Chondrocyte (in vitro differentiated cells): ENCODE measurements at regions not wholly inside any gene's neighbourhood (a gene's known extent, or its start where the extent isn't known, plus 50 kb on each side); places are given as distances from the start of the nearest gene placed in this dataset.

ENCODE experiments used
- DNase-seq: peaks from one replicate; pipeline ENCODE4 v3.0.0; 2021; ENCODE audit warnings: mixed read lengths, low spot score
- H3K27ac Mint-ChIP-seq: one replicate; pipeline ENCODE4 v1.8.0; 2021; ENCODE audit warnings: mild to moderate bottlenecking, moderate library complexity, mixed read lengths; ENCODE audit not compliant: unreplicated experiment
- H3K27me3 Mint-ChIP-seq: 2 replicates; pipeline ENCODE4 v1.8.0; 2021; ENCODE audit warnings: low read depth, mixed read lengths
- H3K36me3 Mint-ChIP-seq: 2 replicates; pipeline ENCODE4 v1.8.0; 2021; ENCODE audit warnings: low read depth, mixed read lengths
- H3K4me1 Mint-ChIP-seq: 2 replicates; pipeline ENCODE4 v1.8.0; 2021; ENCODE audit warnings: low read depth, mild to moderate bottlenecking, mixed read lengths
- H3K4me3 Mint-ChIP-seq: one replicate; pipeline ENCODE4 v1.8.0; 2021; ENCODE audit warnings: mild to moderate bottlenecking, moderate library complexity, mixed read lengths; ENCODE audit not compliant: unreplicated experiment
- H3K9me3 Mint-ChIP-seq: 2 replicates; pipeline ENCODE4 v1.8.0; 2021; ENCODE audit warnings: low read depth, mixed read lengths
- TF ChIP-seq, protein P1 (sequence below): fragments of 200-600 bp; sonication (generic); IDR thresholded peaks from 2 replicates; pipeline ENCODE4 v1.5.0; 2021; ENCODE audit warnings: antibody characterized with exemption, mild to moderate bottlenecking, moderate library complexity

DNA sequence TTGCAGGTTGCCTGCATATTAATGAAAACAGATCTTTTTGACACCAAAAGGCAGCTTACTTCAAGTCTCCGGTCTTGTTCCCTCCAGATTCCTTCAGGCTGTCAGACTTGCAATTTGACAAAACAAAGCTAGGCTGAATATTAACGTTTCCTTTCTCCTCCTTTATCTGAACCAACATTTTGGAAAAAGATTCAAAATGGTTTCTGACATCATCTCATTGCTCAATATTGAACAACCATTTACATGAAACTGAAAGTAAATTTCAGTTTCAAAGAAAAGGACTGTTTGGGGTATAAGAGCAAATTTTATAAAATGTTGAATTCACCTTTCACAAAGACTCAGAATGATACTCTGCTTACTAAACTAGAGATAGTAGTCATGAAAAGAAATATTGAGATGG lies 521.8 kb downstream of the KCNJ2 start:
- no peak overlapping the region for H3K27ac Mint-ChIP-seq
- H3K4me3 Mint-ChIP-seq: no peak overlapping the region
- no peaks in the 10 kb centered on the region for H3K4me1 Mint-ChIP-seq
- no peak for DNase-seq
- H3K36me3 Mint-ChIP-seq: no peaks in the 10 kb centered on the region
- TF ChIP-seq, protein P1, sequence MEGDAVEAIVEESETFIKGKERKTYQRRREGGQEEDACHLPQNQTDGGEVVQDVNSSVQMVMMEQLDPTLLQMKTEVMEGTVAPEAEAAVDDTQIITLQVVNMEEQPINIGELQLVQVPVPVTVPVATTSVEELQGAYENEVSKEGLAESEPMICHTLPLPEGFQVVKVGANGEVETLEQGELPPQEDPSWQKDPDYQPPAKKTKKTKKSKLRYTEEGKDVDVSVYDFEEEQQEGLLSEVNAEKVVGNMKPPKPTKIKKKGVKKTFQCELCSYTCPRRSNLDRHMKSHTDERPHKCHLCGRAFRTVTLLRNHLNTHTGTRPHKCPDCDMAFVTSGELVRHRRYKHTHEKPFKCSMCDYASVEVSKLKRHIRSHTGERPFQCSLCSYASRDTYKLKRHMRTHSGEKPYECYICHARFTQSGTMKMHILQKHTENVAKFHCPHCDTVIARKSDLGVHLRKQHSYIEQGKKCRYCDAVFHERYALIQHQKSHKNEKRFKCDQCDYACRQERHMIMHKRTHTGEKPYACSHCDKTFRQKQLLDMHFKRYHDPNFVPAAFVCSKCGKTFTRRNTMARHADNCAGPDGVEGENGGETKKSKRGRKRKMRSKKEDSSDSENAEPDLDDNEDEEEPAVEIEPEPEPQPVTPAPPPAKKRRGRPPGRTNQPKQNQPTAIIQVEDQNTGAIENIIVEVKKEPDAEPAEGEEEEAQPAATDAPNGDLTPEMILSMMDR: no peak
- peaks cover 7% of the 10 kb centered on the region for H3K9me3 Mint-ChIP-seq
- no peaks in the 10 kb centered on the region for H3K27me3 Mint-ChIP-seq

DNA sequence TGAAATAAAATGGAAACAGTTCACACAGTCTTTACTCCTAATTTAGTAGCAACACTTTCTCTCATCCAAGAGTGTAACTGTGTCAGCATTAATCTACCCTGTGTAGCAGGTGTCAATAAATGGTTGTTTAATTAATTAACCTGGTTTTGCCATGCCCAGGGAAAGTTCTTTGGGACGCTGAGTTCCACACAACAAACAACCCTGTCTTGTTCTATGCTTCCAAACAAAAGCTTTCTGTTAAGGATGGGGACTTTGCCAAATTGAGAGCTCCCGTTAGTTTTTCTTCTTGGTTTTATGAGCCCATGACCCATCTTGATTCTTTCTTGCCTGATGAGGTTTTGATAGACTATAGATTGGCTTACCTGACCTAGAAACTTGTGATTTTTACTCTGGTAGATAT lies 530.1 kb downstream of the KCNJ2 start:
- H3K27ac Mint-ChIP-seq: no peak overlapping the region
- no peak overlapping the region for H3K4me3 Mint-ChIP-seq
- TF ChIP-seq, protein P1: no peak
- H3K36me3 Mint-ChIP-seq: no peaks in the 10 kb centered on the region
- H3K9me3 Mint-ChIP-seq: peaks cover 3% of the 10 kb centered on the region
- peaks cover 19% of the 10 kb centered on the region for H3K4me1 Mint-ChIP-seq
- no peaks in the 10 kb centered on the region for H3K27me3 Mint-ChIP-seq
- DNase-seq: no peak

DNA sequence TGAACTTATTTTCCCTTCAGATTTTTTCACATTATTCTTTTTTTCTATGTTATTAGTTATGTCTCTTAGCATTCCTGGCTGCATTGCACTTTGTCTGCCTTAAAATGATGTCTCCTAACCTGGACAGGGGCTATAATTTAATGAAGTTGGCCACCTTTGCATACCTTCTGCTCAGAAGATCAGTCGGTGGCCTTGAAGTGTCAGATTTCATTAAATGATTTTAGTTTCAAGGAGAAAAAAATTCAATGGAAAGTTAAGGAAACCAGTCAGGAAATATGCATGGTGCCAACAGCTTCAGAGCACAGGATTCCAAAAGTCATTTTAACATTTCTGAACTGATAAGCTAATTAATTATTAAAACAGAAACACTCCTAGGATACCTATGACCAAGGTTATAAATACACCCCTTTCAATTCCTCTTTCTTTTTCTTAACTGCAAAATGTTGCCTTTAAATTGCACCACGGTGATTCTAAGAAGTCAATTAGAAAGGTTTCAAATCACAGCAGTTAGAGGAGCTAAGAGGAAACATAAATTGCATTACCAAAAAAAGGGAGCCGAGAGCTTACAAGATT lies 533.4 kb downstream of the KCNJ2 start:
- Mint-ChIP-seq H3K4me3 (no peak overlapping the region), H3K9me3 (no peaks in the 10 kb centered on the region), H3K36me3 (no peaks in the 10 kb centered on the region), H3K27ac (no peak overlapping the region), H3K27me3 (peaks cover 7% of the 10 kb centered on the region), H3K4me1 (peaks cover 11% of the 10 kb centered on the region)
- no peak for DNase-seq
- TF ChIP-seq, protein P1: no peak

DNA sequence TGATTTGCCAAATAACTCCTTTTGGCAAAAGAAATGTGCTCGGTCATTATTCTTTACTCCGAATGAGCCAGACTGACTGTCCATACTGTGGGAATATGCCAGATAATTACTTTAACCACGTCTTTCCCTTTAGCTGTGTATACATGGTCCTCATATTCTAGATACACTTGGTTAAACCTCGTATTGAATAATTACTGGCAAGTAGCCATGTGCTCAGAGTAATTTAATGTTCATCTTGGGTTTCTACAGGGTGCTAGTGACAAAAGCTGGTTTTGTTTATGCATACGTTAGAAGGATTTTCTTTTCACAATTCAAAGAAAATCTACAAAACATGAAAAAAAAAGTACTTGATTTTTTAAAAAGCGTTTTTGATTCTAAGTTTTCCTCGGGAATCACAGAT lies 540.3 kb downstream of the KCNJ2 start:
- H3K27ac Mint-ChIP-seq: no peak overlapping the region
- no peaks in the 10 kb centered on the region for H3K36me3 Mint-ChIP-seq
- H3K4me1 Mint-ChIP-seq: no peaks in the 10 kb centered on the region
- TF ChIP-seq, protein P1: no peak
- no peaks in the 10 kb centered on the region for H3K9me3 Mint-ChIP-seq
- no peak overlapping the region for H3K4me3 Mint-ChIP-seq
- no peak for DNase-seq
- peaks cover 7% of the 10 kb centered on the region for H3K27me3 Mint-ChIP-seq

DNA sequence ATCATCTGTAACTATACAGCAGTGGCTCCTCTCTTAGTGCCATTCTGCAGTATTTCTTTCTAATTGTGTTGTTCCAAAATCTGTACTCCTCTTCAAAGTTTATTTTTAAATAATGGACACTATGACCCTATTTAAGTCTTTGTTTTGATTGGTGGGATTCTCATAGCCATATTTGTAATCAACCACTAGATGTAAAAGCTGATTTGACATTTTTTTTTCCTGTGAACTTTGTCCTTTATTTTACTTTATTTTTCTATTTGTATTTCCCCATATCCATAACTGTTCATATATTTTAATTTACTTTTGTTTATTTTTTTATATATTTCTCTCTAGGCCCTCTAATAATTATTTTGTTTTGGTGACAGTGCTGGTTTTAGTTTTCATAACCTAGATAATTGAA lies 544.4 kb downstream of the KCNJ2 start:
- Mint-ChIP-seq H3K9me3 (no peaks in the 10 kb centered on the region), H3K27me3 (no peaks in the 10 kb centered on the region), H3K36me3 (no peaks in the 10 kb centered on the region), H3K4me1 (no peaks in the 10 kb centered on the region), H3K27ac (no peak overlapping the region), H3K4me3 (no peak overlapping the region)
- no peak for DNase-seq
- TF ChIP-seq, protein P1: no peak
